ENCODE measurements at regions not wholly inside any gene's neighbourhood (a gene's known extent, or its start where the extent isn't known, plus 50 kb on each side); places are given as distances from the start of the nearest gene placed in this dataset.

DNA sequence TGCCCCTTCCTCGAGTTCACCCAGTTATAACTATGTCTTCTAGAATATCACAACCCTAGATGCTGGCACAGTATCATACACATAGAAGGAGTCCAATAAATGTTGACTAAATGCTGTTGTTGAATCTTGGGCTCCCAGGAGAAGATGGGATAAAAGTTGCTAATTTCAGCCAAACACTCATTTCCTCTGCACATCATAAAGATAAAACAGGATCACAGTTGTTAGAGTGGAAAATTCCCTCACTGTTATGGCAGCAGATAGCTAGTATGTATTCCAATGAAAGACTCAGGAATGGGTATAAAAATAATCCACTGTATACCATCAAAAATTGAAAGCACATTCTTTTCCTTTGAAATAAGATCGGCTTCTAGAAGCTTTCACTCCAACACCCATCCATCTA is 294.9 kb upstream of the TSHZ2 start:
- no peaks in the 10 kb centered on the region for H3F3A ChIP-seq (ENCODE audit: insufficient read depth, low read length, poor library complexity, severe bottlenecking)
- no peak overlapping the region for H2AFZ ChIP-seq (ENCODE audit: low read depth, low read length)
- H3K4me2 ChIP-seq (ENCODE audit: low read length) = no peak overlapping the region
- H3K27ac ChIP-seq (ENCODE audit: low read length) = peak overlapping the region; percentile 71
- H3K79me2 ChIP-seq (replicated peaks; ENCODE audit: insufficient read depth, low read length) = no peaks in the 10 kb centered on the region
- no peaks in the 10 kb centered on the region for H4K20me1 ChIP-seq (ENCODE audit: insufficient read depth)
- H3K9me2 ChIP-seq (ENCODE audit: insufficient read depth, low read length) = no peaks in the 10 kb centered on the region
- H3K4me3 ChIP-seq (ENCODE audit: low read length) = peak overlapping the region; percentile 37
- TF ChIP-seq EZH2 (IDR thresholded peaks at IDR 0.05; ENCODE audit: borderline replicate concordance, insufficient read depth, low read length, poor library complexity, severe bottlenecking) = no peak
- TF ChIP-seq RAD21 (conservative IDR thresholded peaks at IDR 0.05) = no peak
- TF ChIP-seq POLR2AphosphoS5 (IDR thresholded peaks at IDR 0.05) = no peak
- no peak for TF ChIP-seq MXI1 (conservative IDR thresholded peaks at IDR 0.05; ENCODE audit: poor library complexity, severe bottlenecking)
- no peak for TF ChIP-seq TAF1 (IDR thresholded peaks at IDR 0.05; ENCODE audit: low read depth)
- TF ChIP-seq, protein P1, sequence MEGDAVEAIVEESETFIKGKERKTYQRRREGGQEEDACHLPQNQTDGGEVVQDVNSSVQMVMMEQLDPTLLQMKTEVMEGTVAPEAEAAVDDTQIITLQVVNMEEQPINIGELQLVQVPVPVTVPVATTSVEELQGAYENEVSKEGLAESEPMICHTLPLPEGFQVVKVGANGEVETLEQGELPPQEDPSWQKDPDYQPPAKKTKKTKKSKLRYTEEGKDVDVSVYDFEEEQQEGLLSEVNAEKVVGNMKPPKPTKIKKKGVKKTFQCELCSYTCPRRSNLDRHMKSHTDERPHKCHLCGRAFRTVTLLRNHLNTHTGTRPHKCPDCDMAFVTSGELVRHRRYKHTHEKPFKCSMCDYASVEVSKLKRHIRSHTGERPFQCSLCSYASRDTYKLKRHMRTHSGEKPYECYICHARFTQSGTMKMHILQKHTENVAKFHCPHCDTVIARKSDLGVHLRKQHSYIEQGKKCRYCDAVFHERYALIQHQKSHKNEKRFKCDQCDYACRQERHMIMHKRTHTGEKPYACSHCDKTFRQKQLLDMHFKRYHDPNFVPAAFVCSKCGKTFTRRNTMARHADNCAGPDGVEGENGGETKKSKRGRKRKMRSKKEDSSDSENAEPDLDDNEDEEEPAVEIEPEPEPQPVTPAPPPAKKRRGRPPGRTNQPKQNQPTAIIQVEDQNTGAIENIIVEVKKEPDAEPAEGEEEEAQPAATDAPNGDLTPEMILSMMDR (IDR thresholded peaks at IDR 0.05; ENCODE audit: poor library complexity, severe bottlenecking) = no peak
- TF ChIP-seq EP300 (conservative IDR thresholded peaks at IDR 0.05; ENCODE audit: poor library complexity, severe bottlenecking) = no peak
- no peak for TF ChIP-seq SMC3 (conservative IDR thresholded peaks at IDR 0.05; ENCODE audit: poor library complexity)
- TF ChIP-seq, protein P2, sequence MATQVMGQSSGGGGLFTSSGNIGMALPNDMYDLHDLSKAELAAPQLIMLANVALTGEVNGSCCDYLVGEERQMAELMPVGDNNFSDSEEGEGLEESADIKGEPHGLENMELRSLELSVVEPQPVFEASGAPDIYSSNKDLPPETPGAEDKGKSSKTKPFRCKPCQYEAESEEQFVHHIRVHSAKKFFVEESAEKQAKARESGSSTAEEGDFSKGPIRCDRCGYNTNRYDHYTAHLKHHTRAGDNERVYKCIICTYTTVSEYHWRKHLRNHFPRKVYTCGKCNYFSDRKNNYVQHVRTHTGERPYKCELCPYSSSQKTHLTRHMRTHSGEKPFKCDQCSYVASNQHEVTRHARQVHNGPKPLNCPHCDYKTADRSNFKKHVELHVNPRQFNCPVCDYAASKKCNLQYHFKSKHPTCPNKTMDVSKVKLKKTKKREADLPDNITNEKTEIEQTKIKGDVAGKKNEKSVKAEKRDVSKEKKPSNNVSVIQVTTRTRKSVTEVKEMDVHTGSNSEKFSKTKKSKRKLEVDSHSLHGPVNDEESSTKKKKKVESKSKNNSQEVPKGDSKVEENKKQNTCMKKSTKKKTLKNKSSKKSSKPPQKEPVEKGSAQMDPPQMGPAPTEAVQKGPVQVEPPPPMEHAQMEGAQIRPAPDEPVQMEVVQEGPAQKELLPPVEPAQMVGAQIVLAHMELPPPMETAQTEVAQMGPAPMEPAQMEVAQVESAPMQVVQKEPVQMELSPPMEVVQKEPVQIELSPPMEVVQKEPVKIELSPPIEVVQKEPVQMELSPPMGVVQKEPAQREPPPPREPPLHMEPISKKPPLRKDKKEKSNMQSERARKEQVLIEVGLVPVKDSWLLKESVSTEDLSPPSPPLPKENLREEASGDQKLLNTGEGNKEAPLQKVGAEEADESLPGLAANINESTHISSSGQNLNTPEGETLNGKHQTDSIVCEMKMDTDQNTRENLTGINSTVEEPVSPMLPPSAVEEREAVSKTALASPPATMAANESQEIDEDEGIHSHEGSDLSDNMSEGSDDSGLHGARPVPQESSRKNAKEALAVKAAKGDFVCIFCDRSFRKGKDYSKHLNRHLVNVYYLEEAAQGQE (IDR thresholded peaks at IDR 0.05; ENCODE audit: borderline replicate concordance) = no peak
- no peaks in the 10 kb centered on the region for H3K36me3 ChIP-seq (ENCODE audit: insufficient read depth, low read length)
- no peak overlapping the region for H3K9ac ChIP-seq (ENCODE audit: low read length)
- no peaks in the 10 kb centered on the region for H3K27me3 ChIP-seq (ENCODE audit: insufficient read depth, low read depth, low read length)
- no peaks in the 10 kb centered on the region for H3K9me3 ChIP-seq (ENCODE audit: low read length)

GRCh38 chr20:52676283-52676995 is 295.7 kb upstream of the TSHZ2 start:
- Histone ChIP-seq H3K4me2 (ENCODE audit: low read length) (peak overlapping the region; percentile 46), H3K36me3 (ENCODE audit: insufficient read depth, low read length) (no peaks in the 10 kb centered on the region), H3K27me3 (ENCODE audit: insufficient read depth, low read depth, low read length) (no peaks in the 10 kb centered on the region), H3K4me3 (ENCODE audit: low read length) (peak overlapping the region; percentile 37), H3K79me2 (replicated peaks; ENCODE audit: insufficient read depth, low read length) (no peaks in the 10 kb centered on the region), H2AFZ (ENCODE audit: low read depth, low read length) (peak overlapping the region; percentile 35), H3K9ac (ENCODE audit: low read length) (peak overlapping the region; percentile 43), H3K9me2 (ENCODE audit: insufficient read depth, low read length) (no peaks in the 10 kb centered on the region), H4K20me1 (ENCODE audit: insufficient read depth) (no peaks in the 10 kb centered on the region), H3K27ac (ENCODE audit: low read length) (peak overlapping the region; percentile 71), H3K9me3 (ENCODE audit: low read length) (no peaks in the 10 kb centered on the region), H3F3A (ENCODE audit: insufficient read depth, low read length, poor library complexity, severe bottlenecking) (no peaks in the 10 kb centered on the region)
- TF ChIP-seq POLR2AphosphoS5 (IDR thresholded peaks at IDR 0.05) (peak; percentile 30), EP300 (conservative IDR thresholded peaks at IDR 0.05; ENCODE audit: poor library complexity, severe bottlenecking) (peak; percentile 53), MXI1 (conservative IDR thresholded peaks at IDR 0.05; ENCODE audit: poor library complexity, severe bottlenecking) (no peak), TAF1 (IDR thresholded peaks at IDR 0.05; ENCODE audit: low read depth) (peak; percentile 50), RAD21 (conservative IDR thresholded peaks at IDR 0.05) (peak; percentile 25), SMC3 (conservative IDR thresholded peaks at IDR 0.05; ENCODE audit: poor library complexity) (no peak)
- TF ChIP-seq, protein P2 (IDR thresholded peaks at IDR 0.05; ENCODE audit: borderline replicate concordance) = no peak
- TF ChIP-seq, protein P1 (IDR thresholded peaks at IDR 0.05; ENCODE audit: poor library complexity, severe bottlenecking) = no peak
